WERI-Rb-1 (cell line): ENCODE measurements at regions not wholly inside any gene's neighbourhood (a gene's known extent, or its start where the extent isn't known, plus 50 kb on each side); places are given as distances from the start of the nearest gene placed in this dataset.

Source experiments
- DNase-seq: peaks from one replicate; pipeline ENCODE4 v3.0.0-alpha.2; 2020
- H3K27ac ChIP-seq: fragments of 250-450 bp; sonication (Bioruptor Pico); 2 replicates; pipeline ENCODE4 v1.5.1; 2020; ENCODE audit warnings: mild to moderate bottlenecking, moderate library complexity
- H3K27me3 ChIP-seq: fragments of 250-450 bp; sonication (Bioruptor Pico); 2 replicates; pipeline ENCODE4 v1.5.1; 2021; ENCODE audit warnings: mild to moderate bottlenecking, low read depth, moderate library complexity; ENCODE audit not compliant: insufficient read depth, severe bottlenecking
- H3K36me3 ChIP-seq: fragments of 250-450 bp; sonication (Bioruptor Pico); 2 replicates; pipeline ENCODE4 v1.5.1; 2020; ENCODE audit warnings: mild to moderate bottlenecking, moderate library complexity
- H3K4me3 ChIP-seq: 2 replicates; pipeline ENCODE4 v1.5.1; 2011; ENCODE audit warnings: low read depth, mild to moderate bottlenecking, control low read depth, low read length
- H3K9me3 ChIP-seq: fragments of 250-450 bp; sonication (Bioruptor Pico); 2 replicates; pipeline ENCODE4 v1.5.1; 2021; ENCODE audit warnings: mild to moderate bottlenecking, moderate library complexity; ENCODE audit not compliant: severe bottlenecking
- TF ChIP-seq, protein P1 (sequence below): IDR thresholded peaks from 2 replicates; pipeline ENCODE4 v1.5.1; 2011; ENCODE audit warnings: low read depth, mild to moderate bottlenecking, control low read depth, inconsistent platforms, low read length

- Histone ChIP-seq H3K27me3 (no peaks in the 10 kb centered on the region), H3K4me3 (no peak overlapping the region), H3K36me3 (no peaks in the 10 kb centered on the region), H3K9me3 (no peaks in the 10 kb centered on the region), H3K27ac (no peak overlapping the region)
- TF ChIP-seq, protein P1, sequence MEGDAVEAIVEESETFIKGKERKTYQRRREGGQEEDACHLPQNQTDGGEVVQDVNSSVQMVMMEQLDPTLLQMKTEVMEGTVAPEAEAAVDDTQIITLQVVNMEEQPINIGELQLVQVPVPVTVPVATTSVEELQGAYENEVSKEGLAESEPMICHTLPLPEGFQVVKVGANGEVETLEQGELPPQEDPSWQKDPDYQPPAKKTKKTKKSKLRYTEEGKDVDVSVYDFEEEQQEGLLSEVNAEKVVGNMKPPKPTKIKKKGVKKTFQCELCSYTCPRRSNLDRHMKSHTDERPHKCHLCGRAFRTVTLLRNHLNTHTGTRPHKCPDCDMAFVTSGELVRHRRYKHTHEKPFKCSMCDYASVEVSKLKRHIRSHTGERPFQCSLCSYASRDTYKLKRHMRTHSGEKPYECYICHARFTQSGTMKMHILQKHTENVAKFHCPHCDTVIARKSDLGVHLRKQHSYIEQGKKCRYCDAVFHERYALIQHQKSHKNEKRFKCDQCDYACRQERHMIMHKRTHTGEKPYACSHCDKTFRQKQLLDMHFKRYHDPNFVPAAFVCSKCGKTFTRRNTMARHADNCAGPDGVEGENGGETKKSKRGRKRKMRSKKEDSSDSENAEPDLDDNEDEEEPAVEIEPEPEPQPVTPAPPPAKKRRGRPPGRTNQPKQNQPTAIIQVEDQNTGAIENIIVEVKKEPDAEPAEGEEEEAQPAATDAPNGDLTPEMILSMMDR: no peak
- no peak for DNase-seq
Measured at GRCh38 chr6:130602151-130602770, 224.9 kb upstream of the SMLR1 start.

DNA sequence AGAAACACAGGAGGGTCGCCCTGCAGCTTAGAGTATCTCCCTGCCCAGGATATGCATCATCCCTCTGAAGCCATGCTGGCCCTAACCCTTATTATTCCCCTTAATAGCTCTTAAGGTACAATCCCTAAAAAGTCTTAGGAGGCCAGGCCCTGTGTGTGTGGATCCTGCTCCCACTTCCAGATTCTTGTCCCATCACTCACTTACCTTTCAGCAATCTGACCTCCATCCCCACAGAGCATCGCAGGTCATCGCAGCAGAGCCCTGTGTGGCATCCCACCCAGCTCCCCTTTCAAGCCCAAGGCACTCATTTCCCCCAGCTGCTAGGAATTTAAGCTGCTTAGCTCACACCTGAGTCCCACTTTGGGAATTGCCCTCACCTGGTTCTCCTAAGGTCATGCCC, 223.8 kb upstream of the SMLR1 start:
- H3K36me3 ChIP-seq: no peaks in the 10 kb centered on the region
- DNase-seq: no peak
- TF ChIP-seq, protein P1: no peak
- no peaks in the 10 kb centered on the region for H3K27me3 ChIP-seq
- H3K4me3 ChIP-seq: no peak overlapping the region
- H3K9me3 ChIP-seq: no peaks in the 10 kb centered on the region
- no peak overlapping the region for H3K27ac ChIP-seq

DNA sequence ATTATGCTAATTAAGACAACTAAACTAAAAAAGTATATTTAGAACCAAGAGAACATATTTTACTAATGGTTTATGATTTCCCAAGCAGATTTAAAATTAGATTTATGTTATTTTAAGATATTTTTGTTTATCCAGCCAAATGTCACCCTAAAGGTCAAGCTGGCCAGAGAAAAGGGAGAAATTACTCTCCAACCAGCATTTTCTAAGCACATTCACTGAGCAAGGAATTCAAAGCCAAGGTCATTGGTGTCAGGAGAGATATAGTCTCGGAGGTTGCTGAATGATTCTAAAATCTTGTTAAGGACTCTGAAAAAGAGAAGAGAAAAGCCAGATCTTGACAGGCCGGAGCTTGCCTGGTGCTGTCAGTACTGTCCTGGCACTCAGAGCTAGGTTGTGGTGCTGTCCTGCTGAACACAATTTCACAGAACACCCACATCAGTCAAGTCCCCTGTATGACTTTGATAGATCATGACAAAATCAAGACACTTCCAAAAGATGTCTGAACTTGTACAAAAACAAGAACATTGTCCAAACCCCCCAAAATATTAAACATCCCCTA, 222.3 kb upstream of the SMLR1 start:
- H3K36me3 ChIP-seq: no peaks in the 10 kb centered on the region
- H3K27ac ChIP-seq: no peak overlapping the region
- DNase-seq: no peak
- H3K4me3 ChIP-seq: no peak overlapping the region
- H3K9me3 ChIP-seq: no peaks in the 10 kb centered on the region
- TF ChIP-seq, protein P1: no peak
- H3K27me3 ChIP-seq: no peaks in the 10 kb centered on the region

DNA sequence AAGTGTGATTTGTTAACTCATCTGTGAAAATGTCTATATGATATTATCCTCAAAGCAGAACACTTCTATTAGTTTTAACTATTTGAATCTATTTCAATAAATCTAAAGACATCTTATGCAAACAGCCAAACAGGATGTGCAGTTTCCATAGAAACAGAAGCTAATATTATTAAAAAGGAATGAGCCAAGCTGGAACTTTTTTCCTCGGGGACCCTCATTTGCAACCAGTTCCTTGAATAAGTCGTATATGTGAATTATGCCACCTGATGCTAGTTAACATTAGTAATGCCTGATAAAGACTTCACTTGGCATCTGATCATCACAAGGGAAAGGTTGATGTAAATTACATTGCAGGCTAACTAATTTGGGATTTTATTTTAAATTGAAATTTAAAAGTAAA, 216.9 kb upstream of the SMLR1 start:
- no peaks in the 10 kb centered on the region for H3K27me3 ChIP-seq
- no peak for DNase-seq
- H3K36me3 ChIP-seq: no peaks in the 10 kb centered on the region
- TF ChIP-seq, protein P1: no peak
- no peaks in the 10 kb centered on the region for H3K9me3 ChIP-seq
- H3K4me3 ChIP-seq: no peak overlapping the region
- no peak overlapping the region for H3K27ac ChIP-seq

DNA sequence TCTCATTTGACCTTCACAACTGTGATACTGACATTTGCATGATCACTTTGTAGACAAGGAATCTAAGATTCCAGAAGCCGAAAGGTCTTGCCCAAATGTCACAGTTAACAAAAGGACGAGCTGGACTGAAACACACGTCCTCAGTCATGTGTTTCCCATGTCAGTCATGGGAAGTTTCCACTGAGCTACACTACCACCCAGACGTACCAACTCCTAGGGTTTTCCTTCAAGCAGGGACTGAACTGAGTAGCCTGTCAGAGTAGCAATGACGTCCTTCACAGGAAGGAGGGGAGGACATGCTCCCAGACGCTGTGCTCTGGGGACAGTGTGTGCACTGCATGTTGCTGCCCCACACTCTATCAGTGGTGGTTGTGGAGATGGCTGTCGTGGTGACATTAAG, 215.8 kb upstream of the SMLR1 start:
- DNase-seq: no peak
- H3K9me3 ChIP-seq: no peaks in the 10 kb centered on the region
- no peaks in the 10 kb centered on the region for H3K36me3 ChIP-seq
- TF ChIP-seq, protein P1: no peak
- no peak overlapping the region for H3K4me3 ChIP-seq
- no peaks in the 10 kb centered on the region for H3K27me3 ChIP-seq
- no peak overlapping the region for H3K27ac ChIP-seq

DNA sequence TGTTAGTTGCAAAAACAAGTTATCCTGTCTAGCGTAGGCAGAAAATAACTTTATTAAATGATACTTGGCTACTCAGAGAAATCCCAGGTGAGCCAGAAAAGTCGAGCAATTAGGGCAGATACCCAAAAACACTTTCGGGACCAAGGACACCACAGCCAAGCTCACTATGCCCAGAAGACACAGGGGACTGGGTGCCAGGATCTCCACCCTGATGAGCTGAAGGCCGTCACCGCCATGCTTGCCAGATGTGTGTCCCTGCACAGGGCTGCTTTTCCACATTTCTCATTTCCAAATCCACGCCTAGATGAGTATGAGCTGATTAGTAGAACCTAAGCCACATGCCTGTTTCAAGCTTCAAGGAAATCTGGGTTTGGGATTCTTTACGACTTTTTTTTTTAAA, 214.0 kb upstream of the SMLR1 start:
- no peaks in the 10 kb centered on the region for H3K27me3 ChIP-seq
- no peaks in the 10 kb centered on the region for H3K36me3 ChIP-seq
- no peak overlapping the region for H3K4me3 ChIP-seq
- H3K9me3 ChIP-seq: no peaks in the 10 kb centered on the region
- DNase-seq: no peak
- H3K27ac ChIP-seq: no peak overlapping the region
- TF ChIP-seq, protein P1: no peak
